CD4-positive, alpha-beta T cell treated with Interleukin-17A for 1 hour (primary cell): ENCODE measurements at regions not wholly inside any gene's neighbourhood (a gene's known extent, or its start where the extent isn't known, plus 50 kb on each side); places are given as distances from the start of the nearest gene placed in this dataset.
A peak's percentile ranks its signal among the peaks of the same experiment; 100 is the strongest.

Experiments used
- DNase-seq: peaks from one replicate; pipeline ENCODE4 v3.0.0-alpha.2; 2020

GRCh38 chr7:88402529-88402928 is 95.8 kb upstream of the STEAP4 start:
- DNase-seq = no peak

- peak; percentile 3 for DNase-seq
Measured at GRCh38 chr7:88401009-88401623, 94.4 kb upstream of the STEAP4 start.

- DNase-seq = no peak
Measured at GRCh38 chr7:88399696-88400240, 93.1 kb upstream of the STEAP4 start.

GRCh38 chr7:88399036-88399435 is 92.3 kb upstream of the STEAP4 start:
- DNase-seq = no peak

- no peak for DNase-seq
Measured at GRCh38 chr7:88398459-88398858, 91.8 kb upstream of the STEAP4 start.

GRCh38 chr7:88396948-88397322 is 90.2 kb upstream of the STEAP4 start:
- DNase-seq = no peak

GRCh38 chr7:88396295-88396947 is 89.7 kb upstream of the STEAP4 start:
- DNase-seq = peak; percentile 7

GRCh38 chr7:88395715-88396114 is 89.0 kb upstream of the STEAP4 start:
- peak; percentile 8 for DNase-seq

- no peak for DNase-seq
Measured at GRCh38 chr7:88391247-88391646, 84.6 kb upstream of the STEAP4 start.

- no peak for DNase-seq
Measured at GRCh38 chr7:88387368-88387767, 80.7 kb upstream of the STEAP4 start.

- no peak for DNase-seq
Measured at GRCh38 chr7:88386665-88387156, 80.0 kb upstream of the STEAP4 start.

GRCh38 chr7:88377434-88377833 is 70.7 kb upstream of the STEAP4 start:
- no peak for DNase-seq

GRCh38 chr7:88368686-88369085 is 62.0 kb upstream of the STEAP4 start:
- DNase-seq = no peak

- DNase-seq = no peak
Measured at GRCh38 chr7:88366845-88367244, 60.2 kb upstream of the STEAP4 start.

GRCh38 chr7:88363869-88364268 is 57.2 kb upstream of the STEAP4 start:
- no peak for DNase-seq

GRCh38 chr7:88363249-88363648 is 56.6 kb upstream of the STEAP4 start:
- no peak for DNase-seq

GRCh38 chr7:88361357-88361756 is 54.7 kb upstream of the STEAP4 start:
- DNase-seq = no peak

GRCh38 chr7:88358881-88359280 is 52.2 kb upstream of the STEAP4 start:
- no peak for DNase-seq

GRCh38 chr7:88358526-88358838 is 51.8 kb upstream of the STEAP4 start:
- DNase-seq = no peak

- DNase-seq = no peak
Measured at GRCh38 chr7:88357781-88358525, 51.3 kb upstream of the STEAP4 start.

- DNase-seq = no peak
Measured at GRCh38 chr7:88357294-88357693, 50.6 kb upstream of the STEAP4 start.
